ENCODE measurements at regions not wholly inside any gene's neighbourhood (a gene's known extent, or its start where the extent isn't known, plus 50 kb on each side); places are given as distances from the start of the nearest gene placed in this dataset.

DNA sequence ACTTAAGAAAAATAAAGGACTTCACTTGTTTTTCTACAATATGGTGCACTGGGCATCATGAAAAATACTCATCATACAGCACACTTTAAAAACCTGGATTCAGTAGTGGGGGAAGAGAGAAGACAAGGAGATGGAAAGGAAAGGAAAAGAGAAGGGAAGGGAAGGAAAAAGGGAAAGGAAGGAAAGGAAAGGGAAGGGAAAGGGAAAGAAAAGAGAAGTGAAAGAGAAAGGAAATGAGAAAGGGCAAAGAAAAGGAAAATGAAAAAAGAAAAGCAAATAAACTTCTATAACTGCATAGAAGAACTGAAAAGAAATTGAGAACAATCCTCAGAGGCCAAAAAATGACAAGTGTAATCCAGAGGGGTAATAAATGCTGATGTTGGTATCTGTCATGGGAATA lies 388.1 kb upstream of the PKDCC start:
- H3K27ac ChIP-seq (ENCODE audit: control insufficient read depth, insufficient read depth) = no peak overlapping the region
- DNase-seq (ENCODE audit: low read depth, low spot score) (no peak), FAIRE-seq (no peak), ATAC-seq (no peak)
- RAD21 ChIA-PET (ENCODE audit: unreplicated experiment) = interaction anchor here (0.6 kb wide), 1 partner anchor 34 kb away, joined by 4 read pairs; no protein-coding TSS in a partner anchor
- intact Hi-C loops (cut with micrococcal nuclease; ENCODE audit: unreplicated experiment) = no loop called here
- H3K4me3 ChIP-seq = no peak overlapping the region
- TF ChIP-seq KAT2A (conservative IDR thresholded peaks at IDR 0.05; ENCODE audit: control insufficient read depth, low read depth, low read length) (no peak), SMAD5 (IDR thresholded peaks at IDR 0.05; ENCODE audit: low read depth) (no peak), TARDBP (IDR thresholded peaks at IDR 0.05; ENCODE audit: borderline replicate concordance) (no peak), HDGF (IDR thresholded peaks at IDR 0.05) (no peak)
- TF ChIP-seq, protein P1, sequence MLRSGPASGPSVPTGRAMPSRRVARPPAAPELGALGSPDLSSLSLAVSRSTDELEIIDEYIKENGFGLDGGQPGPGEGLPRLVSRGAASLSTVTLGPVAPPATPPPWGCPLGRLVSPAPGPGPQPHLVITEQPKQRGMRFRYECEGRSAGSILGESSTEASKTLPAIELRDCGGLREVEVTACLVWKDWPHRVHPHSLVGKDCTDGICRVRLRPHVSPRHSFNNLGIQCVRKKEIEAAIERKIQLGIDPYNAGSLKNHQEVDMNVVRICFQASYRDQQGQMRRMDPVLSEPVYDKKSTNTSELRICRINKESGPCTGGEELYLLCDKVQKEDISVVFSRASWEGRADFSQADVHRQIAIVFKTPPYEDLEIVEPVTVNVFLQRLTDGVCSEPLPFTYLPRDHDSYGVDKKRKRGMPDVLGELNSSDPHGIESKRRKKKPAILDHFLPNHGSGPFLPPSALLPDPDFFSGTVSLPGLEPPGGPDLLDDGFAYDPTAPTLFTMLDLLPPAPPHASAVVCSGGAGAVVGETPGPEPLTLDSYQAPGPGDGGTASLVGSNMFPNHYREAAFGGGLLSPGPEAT (IDR thresholded peaks at IDR 0.05; ENCODE audit: low read depth) = no peak
- no peaks in the 10 kb centered on the region for H3K79me2 ChIP-seq (ENCODE audit: control insufficient read depth, insufficient read depth, low read length)
- SMC1A ChIA-PET (ENCODE audit: uncharacterized antibody, unreplicated experiment) = no interaction called here
- no peak overlapping the region for H3K4me2 ChIP-seq (ENCODE audit: control insufficient read depth, insufficient read depth)
- POLR2A ChIA-PET = no interaction called here
- no peaks in the 10 kb centered on the region for H3K9me3 ChIP-seq (replicated peaks; ENCODE audit: control insufficient read depth, insufficient read depth, low read length)
- CTCF ChIA-PET = no interaction called here
- BruUV-seq (replicated peaks) = no TSS peak
- H3K27me3 ChIP-seq (replicated peaks in 1 of 2; ENCODE audit: control insufficient read depth in 2 of 2, insufficient read depth in 2 of 2, low read length in 1 of 2) = no peaks in the 10 kb centered on the region; a peak in 1 of 4 replicates
- H3K4me1 ChIP-seq (ENCODE audit: control insufficient read depth, insufficient read depth, low read length) = no peaks in the 10 kb centered on the region
- H3K9ac ChIP-seq (ENCODE audit: control insufficient read depth, insufficient read depth, low read length) = no peak overlapping the region
- H4K20me1 ChIP-seq (ENCODE audit: control insufficient read depth, insufficient read depth) = no peaks in the 10 kb centered on the region
- H3K36me3 ChIP-seq (ENCODE audit: control insufficient read depth in 2 of 2, insufficient read depth in 2 of 2, low read length in 1 of 2) = no peaks in the 10 kb centered on the region
- H2AFZ ChIP-seq (ENCODE audit: control insufficient read depth, low read depth, low read length) = no peak overlapping the region
- in situ Hi-C loops (cut with MboI) = no loop called here

DNA sequence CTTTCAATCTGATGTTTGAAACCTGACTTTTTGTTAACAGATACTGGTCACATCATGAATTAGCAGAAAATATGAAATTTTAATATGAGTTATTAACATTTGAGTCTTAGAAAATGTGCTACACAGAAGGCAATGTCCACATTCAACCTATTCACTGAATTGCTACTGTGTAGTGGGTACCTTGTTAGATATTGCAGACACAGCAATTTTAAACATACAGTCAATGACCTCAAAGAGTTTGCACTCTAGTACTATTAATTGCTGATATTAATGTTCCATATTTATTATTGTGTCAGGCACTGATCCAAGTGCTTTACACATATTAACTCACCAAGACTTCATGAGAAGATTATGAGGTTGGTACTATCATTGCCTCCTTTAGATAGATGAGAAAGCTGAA lies 385.4 kb upstream of the PKDCC start:
- Histone ChIP-seq H3K4me3 (no peak overlapping the region), H3K36me3 (ENCODE audit: control insufficient read depth in 2 of 2, insufficient read depth in 2 of 2, low read length in 1 of 2) (no peaks in the 10 kb centered on the region), H3K79me2 (ENCODE audit: control insufficient read depth, insufficient read depth, low read length) (no peaks in the 10 kb centered on the region), H3K27ac (ENCODE audit: control insufficient read depth, insufficient read depth) (no peak overlapping the region), H3K27me3 (replicated peaks in 1 of 2; ENCODE audit: control insufficient read depth in 2 of 2, insufficient read depth in 2 of 2, low read length in 1 of 2) (no peaks in the 10 kb centered on the region; a peak in 1 of 4 replicates), H3K4me2 (ENCODE audit: control insufficient read depth, insufficient read depth) (no peak overlapping the region), H3K9ac (ENCODE audit: control insufficient read depth, insufficient read depth, low read length) (no peak overlapping the region), H3K9me3 (replicated peaks; ENCODE audit: control insufficient read depth, insufficient read depth, low read length) (no peaks in the 10 kb centered on the region), H3K4me1 (ENCODE audit: control insufficient read depth, insufficient read depth, low read length) (no peaks in the 10 kb centered on the region), H4K20me1 (ENCODE audit: control insufficient read depth, insufficient read depth) (no peaks in the 10 kb centered on the region), H2AFZ (ENCODE audit: control insufficient read depth, low read depth, low read length) (no peak overlapping the region)
- ATAC-seq (no peak), DNase-seq (ENCODE audit: low read depth, low spot score) (no peak), FAIRE-seq (no peak)
- intact Hi-C loops (cut with micrococcal nuclease; ENCODE audit: unreplicated experiment) (no loop called here), in situ Hi-C loops (cut with MboI) (no loop called here)
- ChIA-PET SMC1A (ENCODE audit: uncharacterized antibody, unreplicated experiment) (no interaction called here), CTCF (interaction anchor here (0.9 kb wide), 1 partner anchor 11 kb away, joined by 3 read pairs; no protein-coding TSS in a partner anchor), RAD21 (ENCODE audit: unreplicated experiment) (no interaction called here), POLR2A (no interaction called here)
- no peak for TF ChIP-seq SMAD1 (IDR thresholded peaks at IDR 0.05; ENCODE audit: low read depth, partially characterized antibody)
- TF ChIP-seq, protein P2, sequence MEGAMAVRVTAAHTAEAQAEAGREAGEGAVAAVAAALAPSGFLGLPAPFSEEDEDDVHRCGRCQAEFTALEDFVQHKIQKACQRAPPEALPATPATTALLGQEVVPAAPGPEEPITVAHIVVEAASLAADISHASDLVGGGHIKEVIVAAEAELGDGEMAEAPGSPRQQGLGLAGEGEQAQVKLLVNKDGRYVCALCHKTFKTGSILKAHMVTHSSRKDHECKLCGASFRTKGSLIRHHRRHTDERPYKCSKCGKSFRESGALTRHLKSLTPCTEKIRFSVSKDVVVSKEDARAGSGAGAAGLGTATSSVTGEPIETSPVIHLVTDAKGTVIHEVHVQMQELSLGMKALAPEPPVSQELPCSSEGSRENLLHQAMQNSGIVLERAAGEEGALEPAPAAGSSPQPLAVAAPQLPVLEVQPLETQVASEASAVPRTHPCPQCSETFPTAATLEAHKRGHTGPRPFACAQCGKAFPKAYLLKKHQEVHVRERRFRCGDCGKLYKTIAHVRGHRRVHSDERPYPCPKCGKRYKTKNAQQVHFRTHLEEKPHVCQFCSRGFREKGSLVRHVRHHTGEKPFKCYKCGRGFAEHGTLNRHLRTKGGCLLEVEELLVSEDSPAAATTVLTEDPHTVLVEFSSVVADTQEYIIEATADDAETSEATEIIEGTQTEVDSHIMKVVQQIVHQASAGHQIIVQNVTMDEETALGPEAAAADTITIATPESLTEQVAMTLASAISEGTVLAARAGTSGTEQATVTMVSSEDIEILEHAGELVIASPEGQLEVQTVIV (IDR thresholded peaks at IDR 0.05; ENCODE audit: borderline replicate concordance, partially characterized antibody) = no peak
- TF ChIP-seq ZNF217 (IDR thresholded peaks at IDR 0.05) = no peak
- TF ChIP-seq SREBF2 (IDR thresholded peaks at IDR 0.05; ENCODE audit: low read length) = no peak
- no peak for TF ChIP-seq STAT1 (conservative IDR thresholded peaks at IDR 0.05)
- TF ChIP-seq ZNF384 (IDR thresholded peaks at IDR 0.05; ENCODE audit: borderline replicate concordance, low read depth, low read length) = no peak
- no peak for TF ChIP-seq SMAD5 (IDR thresholded peaks at IDR 0.05; ENCODE audit: low read depth)
- BruUV-seq (replicated peaks) = no TSS peak

All from GM12878 (cell line).